ENCODE measurements at regions not wholly inside any gene's neighbourhood (a gene's known extent, or its start where the extent isn't known, plus 50 kb on each side); places are given as distances from the start of the nearest gene placed in this dataset.
A peak's percentile ranks its signal among the peaks of the same experiment; 100 is the strongest.
"Not testable (repeated sequence)": the region's sequence is repeated elsewhere in the genome, so short reads cannot be mapped to it uniquely, and the experiment has no call there.

DNA sequence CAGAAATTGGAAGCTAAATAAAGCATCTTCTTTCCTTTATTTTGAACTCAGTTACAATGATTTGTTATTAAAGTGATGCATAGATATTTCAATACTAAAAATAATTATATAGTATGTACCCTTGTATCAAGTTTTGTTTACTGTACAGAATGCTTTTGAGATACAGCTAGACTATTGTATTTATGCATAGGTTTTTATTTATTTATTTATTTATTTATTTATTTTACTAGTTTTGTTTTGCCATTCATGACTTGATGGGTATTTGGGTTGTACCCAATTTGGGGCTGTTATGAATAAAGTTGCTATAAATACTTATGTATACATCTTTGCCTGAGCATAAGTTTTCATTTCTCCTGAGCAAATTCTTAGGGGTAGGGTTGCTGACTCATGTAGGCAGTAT lies 118.7 kb upstream of the NXPH2 start:
- no peak for DNase-seq

- DNase-seq, result no peak
These were observed 117.1 kb upstream of the NXPH2 start for GRCh38 chr2:138897274-138897673.

DNA sequence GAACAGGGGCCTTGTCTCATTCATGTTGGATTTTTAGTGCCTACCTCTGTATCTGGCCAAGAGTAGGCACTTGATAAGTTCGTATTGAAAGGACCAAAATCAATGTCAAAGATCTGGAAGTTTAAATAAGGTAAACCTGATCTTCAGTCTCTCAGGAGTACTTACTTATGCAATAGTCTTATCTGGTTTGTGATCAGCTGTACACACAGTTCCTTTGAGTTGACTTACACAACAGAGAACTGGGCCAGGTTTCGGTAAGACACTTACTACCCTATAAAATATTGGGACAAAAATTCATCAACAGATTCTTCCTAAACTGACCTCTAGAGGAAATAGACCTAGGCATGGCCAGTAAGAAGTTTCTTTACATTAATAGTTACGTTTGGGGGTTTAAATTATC lies 113.6 kb upstream of the NXPH2 start:
- no peak for DNase-seq

DNA sequence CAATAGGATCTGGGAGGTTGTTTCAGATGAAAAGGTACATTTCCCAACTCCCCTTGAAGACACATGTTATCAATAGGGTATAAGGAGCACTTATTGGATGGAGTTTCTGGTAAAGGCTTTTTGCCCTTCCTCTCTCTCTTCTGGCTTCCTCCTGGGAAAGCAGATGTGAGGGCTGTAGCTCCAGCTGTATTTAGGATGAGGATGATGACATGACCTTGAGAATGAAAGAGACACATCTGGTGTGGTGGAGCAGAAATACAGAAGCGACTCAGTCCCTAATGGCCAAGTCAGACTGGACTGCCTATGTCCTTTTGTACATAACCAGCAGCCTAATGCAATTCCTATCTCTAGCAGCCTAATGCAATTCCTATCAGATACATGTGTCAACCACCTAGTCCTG lies 100.9 kb upstream of the NXPH2 start:
- DNase-seq, result no peak

DNA sequence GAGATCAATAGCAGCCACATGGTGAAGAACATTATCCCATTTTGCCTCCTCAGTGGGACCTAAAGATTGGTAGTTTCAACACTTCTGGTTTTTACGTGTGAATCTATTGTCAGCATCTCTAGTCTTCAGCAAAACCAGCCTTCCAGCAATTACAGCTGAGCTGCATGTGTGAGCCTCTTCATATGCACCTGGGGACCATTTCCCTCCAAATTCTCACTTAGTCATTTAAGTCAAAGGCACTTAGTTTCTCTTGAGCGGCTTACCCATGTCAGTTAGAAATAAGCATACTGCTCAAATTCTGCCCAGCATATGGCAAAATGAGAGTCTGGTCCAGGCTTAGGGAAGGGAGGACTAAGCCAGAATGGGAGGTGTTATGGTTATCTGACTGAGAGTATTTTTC lies 99.7 kb upstream of the NXPH2 start:
- no peak for DNase-seq

DNA sequence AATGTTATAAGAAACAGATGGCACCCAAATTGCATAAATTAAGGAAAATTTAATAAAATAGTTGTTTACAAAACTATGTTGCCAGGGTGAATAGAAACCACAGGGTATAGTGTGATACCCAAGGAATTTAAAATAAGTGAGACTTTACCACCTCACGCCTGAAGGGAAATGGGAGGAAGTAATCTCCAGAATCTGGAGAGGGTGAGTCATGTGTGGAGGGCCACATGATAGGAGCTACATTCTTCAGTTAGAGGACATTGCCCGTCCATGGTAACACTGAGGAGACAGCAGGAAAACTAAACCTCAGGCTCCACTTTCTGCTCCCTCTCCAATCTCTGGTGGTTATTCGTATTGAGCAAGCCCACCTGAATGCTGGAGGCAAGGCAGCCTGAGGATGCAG lies 97.2 kb upstream of the NXPH2 start:
- no peak for DNase-seq

DNA sequence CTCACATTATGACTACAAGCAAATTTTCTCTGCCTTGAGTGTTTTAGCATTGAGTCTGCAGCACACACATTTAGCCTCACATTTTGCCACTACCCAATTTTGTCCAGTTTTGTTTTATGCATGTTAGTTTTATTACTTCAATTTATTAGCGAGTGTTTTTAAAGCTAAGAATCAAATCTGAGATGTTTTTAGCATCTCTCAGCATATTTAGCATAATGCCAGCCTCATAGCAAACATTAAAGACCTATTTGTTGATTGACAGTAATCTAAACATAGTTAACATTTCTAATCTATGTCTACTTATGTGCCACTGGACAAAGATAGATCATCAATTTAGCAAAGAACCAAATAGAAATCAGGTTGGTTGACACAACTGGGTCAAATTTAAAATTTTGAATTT lies 94.1 kb upstream of the NXPH2 start:
- no peak for DNase-seq

DNA sequence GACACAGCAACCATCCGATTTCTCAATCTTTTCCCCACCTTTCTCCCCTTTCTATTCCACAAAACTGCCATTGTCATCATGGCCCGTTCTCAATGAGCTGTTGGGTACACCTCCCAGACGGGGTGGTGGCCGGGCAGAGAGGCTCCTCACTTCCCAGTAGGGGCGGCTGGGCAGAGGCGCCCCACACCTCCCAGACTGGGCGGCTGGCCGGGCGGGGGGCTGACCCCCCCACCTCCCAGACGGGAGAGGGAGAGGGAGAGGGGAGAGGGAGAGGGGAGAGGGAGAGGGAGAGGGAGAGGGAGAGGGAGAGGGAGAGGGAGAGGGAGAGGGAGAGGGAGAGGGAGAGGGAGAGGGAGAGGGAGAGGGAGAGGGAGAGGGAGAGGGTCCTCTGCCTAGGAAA lies 91.9 kb upstream of the NXPH2 start:
- DNase-seq, result not testable (repeated sequence)

GRCh38 chr2:138871312-138871711 lies 91.1 kb upstream of the NXPH2 start:
- no peak for DNase-seq

DNA sequence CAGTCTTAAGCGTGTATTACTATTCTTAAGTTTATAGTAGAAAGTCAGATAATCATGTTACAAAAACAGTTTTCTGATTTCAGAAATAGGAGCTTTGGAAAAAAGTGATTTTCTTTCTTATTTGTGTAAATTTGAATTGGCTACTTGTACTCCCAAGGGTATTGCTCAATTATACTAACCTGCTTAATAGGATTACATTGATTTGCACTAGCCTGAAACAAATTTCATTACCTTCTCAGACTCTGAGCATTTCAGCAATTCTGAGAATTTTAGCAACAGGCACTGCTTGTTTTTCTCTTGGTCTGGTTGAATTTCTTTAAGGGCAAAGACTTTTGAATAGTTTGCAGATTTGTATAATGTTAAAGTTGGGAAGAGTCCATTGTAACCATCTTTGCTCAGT lies 87.2 kb upstream of the NXPH2 start:
- no peak for DNase-seq

DNA sequence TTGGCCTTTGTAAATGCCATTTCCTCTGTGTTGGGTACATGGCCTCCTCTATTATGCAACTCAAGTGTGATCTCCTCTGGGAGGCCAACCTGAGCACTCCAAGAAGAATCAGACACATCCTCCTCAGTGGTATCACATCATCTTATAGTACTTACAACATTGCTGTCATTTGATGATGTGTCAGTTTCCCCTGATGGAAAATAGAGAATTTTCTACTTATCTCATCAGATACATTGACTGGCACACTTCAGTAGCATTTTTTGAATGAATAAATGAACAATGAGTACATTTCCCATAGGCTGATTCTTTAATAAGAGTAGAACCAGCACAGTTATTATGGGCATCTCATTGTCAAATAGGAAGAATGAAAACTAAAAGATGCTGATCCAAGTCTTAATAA lies 86.6 kb upstream of the NXPH2 start:
- no peak for DNase-seq

DNA sequence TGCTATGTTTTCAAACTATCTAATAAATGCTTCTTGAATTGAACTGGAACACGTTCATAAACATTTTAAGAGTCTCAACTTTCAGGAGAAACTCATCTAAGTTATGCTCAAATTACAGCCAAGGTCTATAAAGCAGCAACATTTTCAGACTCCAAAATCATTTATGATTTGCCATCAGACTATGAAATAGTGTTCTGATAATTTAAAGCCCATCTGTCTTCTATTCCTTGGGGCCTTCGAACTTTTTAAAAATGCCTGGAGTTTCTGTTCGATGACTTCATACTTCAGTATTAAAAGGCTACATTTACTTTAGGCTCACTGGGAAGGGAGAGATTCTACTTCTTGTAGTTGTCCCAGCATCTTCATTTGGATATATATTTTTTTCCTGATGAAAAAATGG lies 73.6 kb upstream of the NXPH2 start:
- DNase-seq, result no peak

- no peak for DNase-seq
These were observed 73.1 kb upstream of the NXPH2 start for GRCh38 chr2:138853296-138853695.

DNA sequence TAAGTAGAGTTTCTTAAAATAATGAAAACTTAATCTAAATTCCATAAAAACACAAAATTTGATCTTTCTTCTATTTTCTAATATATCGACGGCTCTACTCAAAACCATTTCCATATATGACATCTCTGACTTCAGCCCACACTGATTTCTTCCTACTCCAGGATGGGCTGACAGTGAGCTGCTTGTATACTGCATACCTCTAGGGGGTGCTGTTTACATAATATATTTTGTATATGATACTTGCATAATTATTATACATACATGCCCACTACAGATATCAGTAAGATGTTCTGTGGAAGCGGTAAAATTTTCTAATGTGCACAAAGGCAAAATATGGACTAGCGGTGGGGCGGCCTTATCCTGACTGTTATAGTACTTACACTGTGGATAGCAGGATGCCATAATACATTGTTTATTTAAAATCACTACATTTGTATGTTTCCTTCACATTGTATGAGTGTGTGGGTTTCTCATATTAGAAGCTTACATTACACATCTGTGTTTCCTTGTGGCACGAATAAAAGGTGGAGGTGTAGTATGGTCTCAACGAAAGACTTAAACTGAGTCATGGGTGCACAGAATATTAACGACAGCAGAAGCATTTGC lies 66.1 kb upstream of the NXPH2 start:
- DNase-seq, result peak; percentile 54

DNA sequence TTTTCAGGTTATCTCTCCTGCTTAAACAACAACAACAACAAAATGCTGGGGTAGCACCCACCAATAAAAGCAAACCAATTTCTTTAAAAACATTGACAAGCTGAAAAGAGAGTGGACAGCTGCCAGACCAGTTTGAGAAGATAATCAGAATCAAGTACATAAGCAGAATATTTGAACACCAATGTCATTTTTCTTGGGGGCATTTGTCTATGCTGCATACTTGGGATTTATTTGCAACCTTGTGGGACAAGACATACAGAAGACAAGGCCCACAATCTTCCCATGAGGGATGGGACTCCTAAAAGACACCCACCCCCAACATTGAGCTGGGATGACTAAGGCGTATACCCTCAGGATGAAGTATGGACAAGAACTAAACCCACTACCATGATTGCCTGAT lies 62.2 kb upstream of the NXPH2 start:
- DNase-seq, result no peak

DNA sequence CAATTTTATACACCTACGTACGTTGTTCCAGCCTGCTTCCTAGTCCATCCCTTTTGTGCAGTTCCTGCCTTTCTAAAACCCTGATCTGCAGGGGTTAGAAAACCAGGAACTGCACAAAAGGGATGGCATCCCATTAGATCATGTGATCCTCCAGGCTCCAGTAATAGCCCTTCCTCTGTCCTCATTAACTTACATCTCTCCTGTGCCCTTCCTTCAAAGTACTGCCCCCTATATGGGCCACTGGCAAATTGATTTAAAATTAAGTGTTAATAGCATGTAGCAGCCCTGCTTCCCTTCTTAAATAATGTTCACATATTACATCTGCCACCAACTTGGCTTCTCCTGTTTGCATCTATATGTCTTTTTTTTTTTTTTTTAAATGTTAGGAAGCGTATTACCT lies 61.3 kb upstream of the NXPH2 start:
- DNase-seq, result no peak

- no peak for DNase-seq
These were observed 58.8 kb upstream of the NXPH2 start for GRCh38 chr2:138838851-138839620.

- DNase-seq, result no peak
These were observed 51.5 kb upstream of the NXPH2 start for GRCh38 chr2:138831691-138832090.

DNA sequence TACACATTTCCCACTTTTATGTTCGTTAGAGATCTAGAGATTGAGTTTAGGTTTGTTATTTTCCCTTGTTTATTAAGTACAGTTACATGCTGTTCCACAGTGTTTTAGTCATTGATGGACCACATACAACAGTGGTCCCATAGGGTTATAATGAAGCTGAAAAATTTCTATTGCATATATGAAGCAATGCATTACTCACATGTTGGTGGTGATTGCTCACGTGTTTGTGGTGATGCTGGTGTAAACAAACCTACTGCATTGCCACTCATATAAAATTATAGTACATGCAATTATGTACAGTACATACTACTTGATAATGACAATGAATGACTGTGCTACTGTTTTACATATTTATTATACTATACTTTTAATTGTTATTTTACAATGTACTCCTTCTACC lies 51.0 kb upstream of the NXPH2 start:
- no peak for DNase-seq

DNA sequence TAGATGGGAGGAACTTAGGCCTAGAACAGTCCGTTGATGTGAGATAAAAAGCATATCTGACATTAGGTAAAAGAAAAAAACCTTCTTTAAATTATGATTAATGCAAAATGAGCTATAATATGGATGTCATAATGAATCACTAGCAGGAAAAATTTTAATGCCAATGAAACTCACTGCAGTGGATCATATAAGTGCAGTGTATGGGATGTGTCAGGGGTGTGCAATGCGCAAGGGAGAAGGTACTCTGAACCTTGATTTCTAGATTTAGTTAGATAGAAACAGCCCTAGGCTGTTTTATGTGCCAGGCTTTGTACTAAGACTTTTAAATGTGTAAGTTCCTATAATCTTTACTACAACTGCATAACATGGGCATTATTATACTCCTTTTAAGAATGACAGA lies 50.4 kb upstream of the NXPH2 start:
- no peak for DNase-seq

All from COR-L47 (cell line).